Smooth muscle cell (in vitro differentiated cells): ENCODE measurements at regions not wholly inside any gene's neighbourhood (a gene's known extent, or its start where the extent isn't known, plus 50 kb on each side); places are given as distances from the start of the nearest gene placed in this dataset.
A peak's percentile ranks its signal among the peaks of the same experiment; 100 is the strongest.

Experiments
- DNase-seq: peaks from one replicate; lab custom pipeline; 2025; ENCODE audit not compliant: unreplicated experiment; lab: John Stamatoyannopoulos, UW
- H2AFZ ChIP-seq: fragments of 200-600 bp; sonication (generic); 2 replicates; pipeline ENCODE4 v1.6.0; 2016; ENCODE audit warnings: antibody characterized with exemption, low read depth, mild to moderate bottlenecking
- H3F3A ChIP-seq: fragments of 200-600 bp; sonication (generic); 2 replicates; pipeline ENCODE4 v1.6.0; 2017; ENCODE audit warnings: antibody characterized with exemption, low read depth
- H3K27ac ChIP-seq: fragments of 200-600 bp; sonication (generic); 2 replicates; pipeline ENCODE4 v1.5.1; 2016; ENCODE audit warnings: low read depth, mild to moderate bottlenecking
- H3K27me3 ChIP-seq: fragments of 200-600 bp; sonication (generic); 2 replicates; pipeline ENCODE4 v1.6.1; 2016; ENCODE audit warnings: low read depth, mild to moderate bottlenecking
- H3K36me3 ChIP-seq: fragments of 200-600 bp; sonication (generic); 2 replicates; pipeline ENCODE4 v1.5.1; 2016; ENCODE audit warnings: low read depth
- H3K4me1 ChIP-seq: fragments of 200-600 bp; sonication (generic); 2 replicates; pipeline ENCODE4 v1.5.1; 2016; ENCODE audit warnings: low read depth
- H3K4me2 ChIP-seq: fragments of 200-600 bp; sonication (generic); 2 replicates; pipeline ENCODE4 v1.6.0; 2016; ENCODE audit warnings: mild to moderate bottlenecking
- H3K4me3 ChIP-seq: fragments of 200-600 bp; sonication (generic); 2 replicates; pipeline ENCODE4 v1.5.1; 2016; ENCODE audit warnings: mild to moderate bottlenecking
- H3K79me2 ChIP-seq: fragments of 200-600 bp; sonication (generic); 2 replicates; pipeline ENCODE4 v1.6.0; 2016; ENCODE audit warnings: low read depth, mild to moderate bottlenecking
- H3K9ac ChIP-seq: fragments of 200-600 bp; sonication (generic); 2 replicates; pipeline ENCODE4 v1.6.0; 2016; ENCODE audit warnings: low read depth
- H3K9me3 ChIP-seq: fragments of 200-600 bp; sonication (generic); replicated peaks from 2 replicates; pipeline ENCODE4 v1.5.1; 2016; ENCODE audit warnings: low read depth
- H4K20me1 ChIP-seq: fragments of 200-600 bp; sonication (generic); 2 replicates; pipeline ENCODE4 v1.6.0; 2016; ENCODE audit warnings: low read depth
- CTCF ChIP-seq: fragments of 200-600 bp; sonication (generic); IDR thresholded peaks from 2 replicates; pipeline ENCODE4 v1.5.1; 2017; ENCODE audit warnings: borderline replicate concordance, mild to moderate bottlenecking, antibody characterized with exemption; ENCODE audit not compliant: insufficient read depth, poor library complexity, severe bottlenecking
- WGBS: methylation state at CpG from one replicate; pipeline ENCODE4 v1.1.7; 2016; ENCODE audit warnings: low lambda C conversion rate; 5-methylcytosine and 5-hydroxymethylcytosine counted together

- H3K4me2 ChIP-seq, result no peak overlapping the region
- no peak overlapping the region for H3K9ac ChIP-seq
- 73% methylated on average over 1 of the region's 1 CpG for WGBS
- no peaks in the 10 kb centered on the region for H3K9me3 ChIP-seq
- H3F3A ChIP-seq, result no peaks in the 10 kb centered on the region
- no peak overlapping the region for H2AFZ ChIP-seq
- no peak for TF ChIP-seq CTCF
- H3K27ac ChIP-seq, result no peak overlapping the region
- no peak overlapping the region for H3K4me3 ChIP-seq
- H4K20me1 ChIP-seq, result no peaks in the 10 kb centered on the region
- DNase-seq, result no peak
- no peaks in the 10 kb centered on the region for H3K36me3 ChIP-seq
- H3K27me3 ChIP-seq, result peaks cover 39% of the 10 kb centered on the region
- peaks cover 4% of the 10 kb centered on the region for H3K4me1 ChIP-seq
- no peaks in the 10 kb centered on the region for H3K79me2 ChIP-seq
These were observed 114.0 kb downstream of the ZNF280B start for GRCh38 chr22:22394591-22394990.

GRCh38 chr22:22395245-22395644 lies 113.3 kb downstream of the ZNF280B start:
- peaks cover 4% of the 10 kb centered on the region for H3K4me1 ChIP-seq
- no peaks in the 10 kb centered on the region for H3F3A ChIP-seq
- H3K9me3 ChIP-seq, result no peaks in the 10 kb centered on the region
- no peak overlapping the region for H3K4me2 ChIP-seq
- H3K27ac ChIP-seq, result no peak overlapping the region
- no peak overlapping the region for H3K4me3 ChIP-seq
- no peaks in the 10 kb centered on the region for H4K20me1 ChIP-seq
- DNase-seq, result no peak
- no peaks in the 10 kb centered on the region for H3K36me3 ChIP-seq
- H3K27me3 ChIP-seq, result peaks cover 43% of the 10 kb centered on the region
- WGBS, result 48% methylated on average over 3 of the region's 3 CpGs
- no peak overlapping the region for H3K9ac ChIP-seq
- no peak overlapping the region for H2AFZ ChIP-seq
- TF ChIP-seq CTCF, result no peak
- H3K79me2 ChIP-seq, result no peaks in the 10 kb centered on the region

GRCh38 chr22:22396741-22397291 lies 111.7 kb downstream of the ZNF280B start:
- H3K79me2 ChIP-seq, result no peaks in the 10 kb centered on the region

More at GRCh38 chr22:22396741-22397291, 111.7 kb downstream of the ZNF280B start:
- Histone ChIP-seq H2AFZ (no peak overlapping the region), H3K4me1 (peaks cover 4% of the 10 kb centered on the region), H3K27ac (peak overlapping the region; percentile 56), H3K9ac (no peak overlapping the region), H3K4me2 (no peak overlapping the region), H3K27me3 (peaks cover 55% of the 10 kb centered on the region), H3K36me3 (no peaks in the 10 kb centered on the region), H4K20me1 (no peaks in the 10 kb centered on the region), H3K9me3 (no peaks in the 10 kb centered on the region), H3K4me3 (no peak overlapping the region), H3F3A (no peaks in the 10 kb centered on the region)
- no peak for TF ChIP-seq CTCF
- DNase-seq, result no peak
- whole genome bisulfite sequencing, result 70% methylated on average over 7 of the region's 7 CpGs
